SU-DHL-6 (cell line): ENCODE measurements at regions not wholly inside any gene's neighbourhood (a gene's known extent, or its start where the extent isn't known, plus 50 kb on each side); places are given as distances from the start of the nearest gene placed in this dataset.

ENCODE experiments used
- H2AFZ ChIP-seq: fragments of 200-600 bp; sonication (generic); 2 replicates; pipeline ENCODE4 v1.6.1; 2014; ENCODE audit warnings: low read depth, mild to moderate bottlenecking, moderate library complexity, mixed read lengths, antibody characterized with exemption, low read length; ENCODE audit not compliant: severe bottlenecking
- H3F3A ChIP-seq: fragments of 200-600 bp; shearing (Covaris generic); 2 replicates; pipeline ENCODE4 v1.6.0; 2016; ENCODE audit warnings: antibody characterized with exemption, mild to moderate bottlenecking; ENCODE audit not compliant: insufficient read depth
- H3K27ac ChIP-seq: fragments of 200-600 bp; sonication (generic); 2 replicates; pipeline ENCODE4 v1.5.1; 2016; ENCODE audit warnings: low read depth, mild to moderate bottlenecking, low read length, moderate library complexity, mixed read lengths
- H3K27me3 ChIP-seq: fragments of 200-600 bp; sonication (generic), shearing (Covaris generic); 2 replicates; pipeline ENCODE4 v1.6.0; 2014; ENCODE audit warnings: mild to moderate bottlenecking, low read length
- H3K36me3 ChIP-seq: fragments of 200-600 bp; sonication (generic); 2 replicates; pipeline ENCODE4 v1.6.1; 2014; ENCODE audit warnings: mild to moderate bottlenecking, low read length, mixed read lengths
- H3K4me2 ChIP-seq: fragments of 300-600, 200-600 bp; shearing (Covaris generic), sonication (generic); 2 replicates; pipeline ENCODE4 v1.6.0; 2014; ENCODE audit warnings: low read length, low read depth, mild to moderate bottlenecking; ENCODE audit not compliant: poor library complexity, severe bottlenecking
- H3K4me3 ChIP-seq: fragments of 200-600 bp; sonication (generic); 2 replicates; pipeline ENCODE4 v1.5.1; 2014; ENCODE audit warnings: antibody characterized with exemption, low read length, mild to moderate bottlenecking, mixed read lengths; ENCODE audit not compliant: insufficient read depth, poor library complexity, severe bottlenecking
- H3K79me2 ChIP-seq: fragments of 200-600 bp; sonication (generic); 2 replicates; pipeline ENCODE4 v1.6.1; 2014; ENCODE audit warnings: mild to moderate bottlenecking, low read length, moderate library complexity; ENCODE audit not compliant: insufficient read depth
- H3K9ac ChIP-seq: fragments of 200-600 bp; sonication (generic); 2 replicates; pipeline ENCODE4 v1.7.0; 2014; ENCODE audit warnings: mild to moderate bottlenecking, low read length
- H3K9me2 ChIP-seq: fragments of 200-600 bp; sonication (generic); replicated peaks from 2 replicates; pipeline ENCODE4 v1.6.1; 2014; ENCODE audit warnings: low read length; ENCODE audit not compliant: insufficient read depth
- H3K9me3 ChIP-seq: fragments of 200-600 bp; sonication (generic); 2 replicates; pipeline ENCODE4 v1.6.1; 2014; ENCODE audit warnings: low read length, mixed read lengths; ENCODE audit not compliant: insufficient read depth
- H4K20me1 ChIP-seq: fragments of 200-600 bp; sonication (generic); 2 replicates; pipeline ENCODE4 v1.6.1; 2014; ENCODE audit warnings: low read depth, mild to moderate bottlenecking, antibody characterized with exemption, low read length, moderate library complexity, mixed read lengths
- EZH2phosphoT487 ChIP-seq: fragments of 200-600 bp; sonication (generic), shearing (Covaris generic); conservative IDR thresholded peaks from 2 replicates; pipeline ENCODE4 v1.6.1; 2018; ENCODE audit warnings: mild to moderate bottlenecking, antibody characterized with exemption, low read length, moderate library complexity, mixed read lengths
- TF ChIP-seq, protein P1 (sequence below): fragments of 200-600 bp; sonication (generic); IDR thresholded peaks from one replicate; pipeline ENCODE4 v1.5.1; 2017; ENCODE audit warnings: antibody characterized with exemption, mild to moderate bottlenecking, low read length, moderate library complexity; ENCODE audit not compliant: insufficient read depth, poor library complexity, severe bottlenecking

DNA sequence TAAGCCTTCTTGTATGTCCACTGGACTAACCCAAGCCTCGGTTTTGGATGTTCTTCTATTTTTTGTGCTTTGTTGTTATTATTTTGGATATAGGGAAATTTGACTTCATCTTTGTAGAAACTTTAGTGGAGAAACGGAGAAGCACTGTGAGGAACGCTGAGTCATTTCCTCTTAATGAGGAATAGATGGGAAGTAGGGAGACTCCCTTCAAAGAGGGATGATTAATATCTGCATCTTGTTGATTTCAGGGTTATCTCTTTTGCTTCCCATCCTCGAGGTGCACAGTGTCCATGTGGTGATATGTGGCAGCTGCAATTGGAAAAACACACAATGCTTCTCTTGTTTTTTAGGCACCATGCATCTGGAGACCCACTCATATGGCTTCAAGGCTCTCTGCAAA, 1147.9 kb downstream of the NLGN4X start:
- Histone ChIP-seq H3K36me3 (no peaks in the 10 kb centered on the region), H3F3A (no peaks in the 10 kb centered on the region), H4K20me1 (no peaks in the 10 kb centered on the region), H3K9ac (no peak overlapping the region), H3K4me2 (no peak overlapping the region), H3K27ac (no peak overlapping the region), H3K79me2 (no peaks in the 10 kb centered on the region), H3K9me2 (no peaks in the 10 kb centered on the region), H2AFZ (no peak overlapping the region), H3K4me3 (no peak overlapping the region), H3K27me3 (no peaks in the 10 kb centered on the region), H3K9me3 (no peaks in the 10 kb centered on the region)
- TF ChIP-seq, protein P1, sequence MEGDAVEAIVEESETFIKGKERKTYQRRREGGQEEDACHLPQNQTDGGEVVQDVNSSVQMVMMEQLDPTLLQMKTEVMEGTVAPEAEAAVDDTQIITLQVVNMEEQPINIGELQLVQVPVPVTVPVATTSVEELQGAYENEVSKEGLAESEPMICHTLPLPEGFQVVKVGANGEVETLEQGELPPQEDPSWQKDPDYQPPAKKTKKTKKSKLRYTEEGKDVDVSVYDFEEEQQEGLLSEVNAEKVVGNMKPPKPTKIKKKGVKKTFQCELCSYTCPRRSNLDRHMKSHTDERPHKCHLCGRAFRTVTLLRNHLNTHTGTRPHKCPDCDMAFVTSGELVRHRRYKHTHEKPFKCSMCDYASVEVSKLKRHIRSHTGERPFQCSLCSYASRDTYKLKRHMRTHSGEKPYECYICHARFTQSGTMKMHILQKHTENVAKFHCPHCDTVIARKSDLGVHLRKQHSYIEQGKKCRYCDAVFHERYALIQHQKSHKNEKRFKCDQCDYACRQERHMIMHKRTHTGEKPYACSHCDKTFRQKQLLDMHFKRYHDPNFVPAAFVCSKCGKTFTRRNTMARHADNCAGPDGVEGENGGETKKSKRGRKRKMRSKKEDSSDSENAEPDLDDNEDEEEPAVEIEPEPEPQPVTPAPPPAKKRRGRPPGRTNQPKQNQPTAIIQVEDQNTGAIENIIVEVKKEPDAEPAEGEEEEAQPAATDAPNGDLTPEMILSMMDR: no peak
- no peak for TF ChIP-seq EZH2phosphoT487

DNA sequence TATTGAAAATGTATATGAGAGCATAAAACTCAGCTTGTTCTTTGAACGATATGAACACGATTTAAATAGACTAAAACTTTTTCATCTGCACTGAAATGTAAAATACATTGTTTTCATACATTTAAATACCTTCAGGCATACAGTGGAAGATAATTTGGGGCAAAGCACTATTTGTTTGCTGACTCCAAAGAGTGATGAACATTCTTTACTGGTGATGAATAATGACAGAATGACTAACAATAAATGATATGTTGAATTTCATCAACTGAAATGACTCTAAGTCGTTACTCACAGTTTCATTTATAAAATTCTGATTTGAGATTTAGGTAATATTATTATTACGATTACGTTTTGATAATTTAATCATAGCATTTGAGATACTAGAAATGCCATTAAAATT, 1160.1 kb downstream of the NLGN4X start:
- no peaks in the 10 kb centered on the region for H3K9me3 ChIP-seq
- H2AFZ ChIP-seq: no peak overlapping the region
- no peak overlapping the region for H3K4me3 ChIP-seq
- no peaks in the 10 kb centered on the region for H3K27me3 ChIP-seq
- no peak for TF ChIP-seq EZH2phosphoT487
- TF ChIP-seq, protein P1: no peak
- no peak overlapping the region for H3K9ac ChIP-seq
- H4K20me1 ChIP-seq: no peaks in the 10 kb centered on the region
- H3F3A ChIP-seq: no peaks in the 10 kb centered on the region
- no peaks in the 10 kb centered on the region for H3K79me2 ChIP-seq
- H3K27ac ChIP-seq: no peak overlapping the region
- no peaks in the 10 kb centered on the region for H3K9me2 ChIP-seq
- no peak overlapping the region for H3K4me2 ChIP-seq
- no peaks in the 10 kb centered on the region for H3K36me3 ChIP-seq

DNA sequence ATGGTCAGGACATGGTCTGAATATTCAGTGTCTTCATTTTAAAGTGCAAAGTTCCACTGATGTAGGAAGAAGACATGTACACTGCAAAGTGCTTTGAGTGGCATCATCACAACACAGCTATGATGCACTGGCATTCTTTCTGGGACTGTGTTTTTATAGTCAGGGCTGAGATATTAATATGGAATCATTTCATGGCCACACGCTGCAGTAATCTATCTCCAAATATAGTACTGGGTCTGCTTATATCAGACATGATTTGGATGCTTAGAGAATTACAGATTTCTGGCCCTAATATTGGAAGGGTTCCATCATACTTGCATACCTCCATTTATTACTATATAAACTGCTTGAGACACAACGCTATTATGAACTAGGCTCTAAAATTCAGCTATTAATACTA, 1170.9 kb downstream of the NLGN4X start:
- Histone ChIP-seq H3K36me3 (no peaks in the 10 kb centered on the region), H3K27ac (no peak overlapping the region), H3K79me2 (no peaks in the 10 kb centered on the region), H3K9ac (no peak overlapping the region), H3K4me2 (no peak overlapping the region), H3K4me3 (no peak overlapping the region), H3K27me3 (no peaks in the 10 kb centered on the region), H3K9me2 (no peaks in the 10 kb centered on the region), H4K20me1 (no peaks in the 10 kb centered on the region), H2AFZ (no peak overlapping the region), H3K9me3 (no peaks in the 10 kb centered on the region), H3F3A (no peaks in the 10 kb centered on the region)
- TF ChIP-seq, protein P1: no peak
- TF ChIP-seq EZH2phosphoT487: no peak
